ENCODE measurements at regions not wholly inside any gene's neighbourhood (a gene's known extent, or its start where the extent isn't known, plus 50 kb on each side); places are given as distances from the start of the nearest gene placed in this dataset.
"Not testable (repeated sequence)": the region's sequence is repeated elsewhere in the genome, so short reads cannot be mapped to it uniquely, and the experiment has no call there.

- not testable (repeated sequence) for H3K27me3 ChIP-seq (ENCODE audit: control insufficient read depth in 1 of 2, insufficient read depth in 2 of 2, low read length in 2 of 2); H3K27ac ChIP-seq (ENCODE audit: low read length); H3K4me3 ChIP-seq (ENCODE audit: low read length in 2 of 2); H3K36me3 ChIP-seq (ENCODE audit: control insufficient read depth in 2 of 2, insufficient read depth in 2 of 2, low read length in 2 of 2); H3K4me1 ChIP-seq (ENCODE audit: control insufficient read depth, insufficient read depth, low read length); H3K9ac ChIP-seq (ENCODE audit: low read length in 2 of 2); H3K9me3 ChIP-seq (ENCODE audit: control insufficient read depth in 2 of 2, low read length in 2 of 2)
Measured at GRCh38 chr14:84944901-84945300, 585.0 kb upstream of the FLRT2 start.

- no peaks in the 10 kb centered on the region for H3K27me3 ChIP-seq (ENCODE audit: control insufficient read depth in 1 of 2, insufficient read depth in 2 of 2, low read length in 2 of 2)
- H3K4me1 ChIP-seq (ENCODE audit: control insufficient read depth, insufficient read depth, low read length): peaks cover 3% of the 10 kb centered on the region
- H3K9ac ChIP-seq (ENCODE audit: low read length in 2 of 2): no peak overlapping the region
- no peak overlapping the region for H3K27ac ChIP-seq (ENCODE audit: low read length)
- no peaks in the 10 kb centered on the region for H3K36me3 ChIP-seq (ENCODE audit: control insufficient read depth in 2 of 2, insufficient read depth in 2 of 2, low read length in 2 of 2)
- H3K9me3 ChIP-seq (ENCODE audit: control insufficient read depth in 2 of 2, low read length in 2 of 2): no peaks in the 10 kb centered on the region
- no peak overlapping the region for H3K4me3 ChIP-seq (ENCODE audit: low read length in 2 of 2)
Measured at GRCh38 chr14:84959851-84960520, 570.0 kb upstream of the FLRT2 start.

DNA sequence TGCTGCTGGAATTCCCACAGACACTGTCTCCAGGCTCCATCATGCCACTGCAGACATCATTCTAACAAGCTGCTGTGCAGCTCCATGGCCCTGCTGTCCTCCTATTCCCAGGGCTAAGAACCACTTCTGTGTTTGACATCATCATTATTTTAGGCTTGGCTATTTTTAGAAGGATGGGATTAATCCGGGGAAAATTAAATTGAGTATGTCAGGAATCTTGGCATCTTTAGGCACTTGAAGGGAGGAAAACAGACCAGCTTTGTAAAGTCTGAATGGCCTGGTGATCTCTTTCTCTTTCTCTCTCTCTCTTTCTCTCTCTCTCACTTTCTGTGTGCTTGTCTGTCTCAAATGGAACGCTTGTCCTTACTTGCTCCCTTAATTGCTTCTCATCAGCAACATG, 568.3 kb upstream of the FLRT2 start:
- no peaks in the 10 kb centered on the region for H3K9me3 ChIP-seq (ENCODE audit: control insufficient read depth in 2 of 2, low read length in 2 of 2)
- H3K4me1 ChIP-seq (ENCODE audit: control insufficient read depth, insufficient read depth, low read length): peaks cover 3% of the 10 kb centered on the region
- H3K9ac ChIP-seq (ENCODE audit: low read length in 2 of 2): no peak overlapping the region
- H3K4me3 ChIP-seq (ENCODE audit: low read length in 2 of 2): no peak overlapping the region
- H3K27ac ChIP-seq (ENCODE audit: low read length): no peak overlapping the region
- no peaks in the 10 kb centered on the region for H3K36me3 ChIP-seq (ENCODE audit: control insufficient read depth in 2 of 2, insufficient read depth in 2 of 2, low read length in 2 of 2)
- no peaks in the 10 kb centered on the region for H3K27me3 ChIP-seq (ENCODE audit: control insufficient read depth in 1 of 2, insufficient read depth in 2 of 2, low read length in 2 of 2)

DNA sequence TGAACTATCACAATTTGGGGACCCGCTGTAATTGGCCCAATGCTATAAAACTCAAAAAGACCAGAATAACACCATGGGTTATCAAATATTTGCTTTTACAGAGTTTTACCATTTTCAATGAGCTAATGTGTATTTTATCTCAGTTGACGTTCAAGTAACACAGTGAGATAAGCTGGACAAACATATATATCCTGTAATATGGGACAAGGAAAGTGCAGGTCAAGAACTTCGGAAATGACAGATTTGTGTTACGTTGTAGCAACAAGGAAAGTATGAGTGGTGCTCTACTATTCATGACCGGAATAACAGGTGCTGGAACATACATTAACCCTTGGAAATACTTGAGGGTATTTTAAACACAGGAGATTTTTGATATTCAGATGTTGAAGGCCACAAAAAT, 566.4 kb upstream of the FLRT2 start:
- H3K36me3 ChIP-seq (ENCODE audit: control insufficient read depth in 2 of 2, insufficient read depth in 2 of 2, low read length in 2 of 2): no peaks in the 10 kb centered on the region
- no peaks in the 10 kb centered on the region for H3K9me3 ChIP-seq (ENCODE audit: control insufficient read depth in 2 of 2, low read length in 2 of 2)
- H3K9ac ChIP-seq (ENCODE audit: low read length in 2 of 2): no peak overlapping the region
- peaks cover 3% of the 10 kb centered on the region for H3K4me1 ChIP-seq (ENCODE audit: control insufficient read depth, insufficient read depth, low read length)
- H3K27ac ChIP-seq (ENCODE audit: low read length): no peak overlapping the region
- no peak overlapping the region for H3K4me3 ChIP-seq (ENCODE audit: low read length in 2 of 2)
- no peaks in the 10 kb centered on the region for H3K27me3 ChIP-seq (ENCODE audit: control insufficient read depth in 1 of 2, insufficient read depth in 2 of 2, low read length in 2 of 2)

DNA sequence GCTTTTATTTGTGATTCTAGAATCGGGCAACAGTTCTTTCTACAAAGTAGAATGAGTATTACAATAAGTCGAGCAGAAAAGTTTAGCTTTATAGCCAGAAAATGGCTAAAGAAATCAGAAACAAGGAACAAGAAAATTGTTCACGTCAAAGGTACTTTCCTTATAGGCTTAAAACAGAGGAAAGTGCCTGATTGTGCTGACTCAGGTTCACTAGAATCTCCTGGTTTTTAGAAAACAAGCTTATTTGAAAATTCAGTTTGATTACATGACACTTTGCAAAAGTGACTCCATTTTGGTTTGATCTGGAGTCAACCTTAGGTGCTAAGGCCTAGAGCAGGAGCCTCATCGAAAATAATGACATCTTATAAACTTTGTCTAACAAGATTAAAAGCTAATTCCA, 564.7 kb upstream of the FLRT2 start:
- Histone ChIP-seq H3K27me3 (ENCODE audit: control insufficient read depth in 1 of 2, insufficient read depth in 2 of 2, low read length in 2 of 2) (no peaks in the 10 kb centered on the region), H3K4me3 (ENCODE audit: low read length in 2 of 2) (no peak overlapping the region), H3K4me1 (ENCODE audit: control insufficient read depth, insufficient read depth, low read length) (peaks cover 3% of the 10 kb centered on the region), H3K36me3 (ENCODE audit: control insufficient read depth in 2 of 2, insufficient read depth in 2 of 2, low read length in 2 of 2) (no peaks in the 10 kb centered on the region), H3K27ac (ENCODE audit: low read length) (no peak overlapping the region), H3K9me3 (ENCODE audit: control insufficient read depth in 2 of 2, low read length in 2 of 2) (no peaks in the 10 kb centered on the region), H3K9ac (ENCODE audit: low read length in 2 of 2) (no peak overlapping the region)

GRCh38 chr14:84969501-84969900, 560.4 kb upstream of the FLRT2 start:
- Histone ChIP-seq H3K36me3 (ENCODE audit: control insufficient read depth in 2 of 2, insufficient read depth in 2 of 2, low read length in 2 of 2) (no peaks in the 10 kb centered on the region), H3K27ac (ENCODE audit: low read length) (no peak overlapping the region), H3K4me3 (ENCODE audit: low read length in 2 of 2) (no peak overlapping the region), H3K9me3 (ENCODE audit: control insufficient read depth in 2 of 2, low read length in 2 of 2) (no peaks in the 10 kb centered on the region), H3K27me3 (ENCODE audit: control insufficient read depth in 1 of 2, insufficient read depth in 2 of 2, low read length in 2 of 2) (no peaks in the 10 kb centered on the region), H3K9ac (ENCODE audit: low read length in 2 of 2) (no peak overlapping the region), H3K4me1 (ENCODE audit: control insufficient read depth, insufficient read depth, low read length) (no peaks in the 10 kb centered on the region)

DNA sequence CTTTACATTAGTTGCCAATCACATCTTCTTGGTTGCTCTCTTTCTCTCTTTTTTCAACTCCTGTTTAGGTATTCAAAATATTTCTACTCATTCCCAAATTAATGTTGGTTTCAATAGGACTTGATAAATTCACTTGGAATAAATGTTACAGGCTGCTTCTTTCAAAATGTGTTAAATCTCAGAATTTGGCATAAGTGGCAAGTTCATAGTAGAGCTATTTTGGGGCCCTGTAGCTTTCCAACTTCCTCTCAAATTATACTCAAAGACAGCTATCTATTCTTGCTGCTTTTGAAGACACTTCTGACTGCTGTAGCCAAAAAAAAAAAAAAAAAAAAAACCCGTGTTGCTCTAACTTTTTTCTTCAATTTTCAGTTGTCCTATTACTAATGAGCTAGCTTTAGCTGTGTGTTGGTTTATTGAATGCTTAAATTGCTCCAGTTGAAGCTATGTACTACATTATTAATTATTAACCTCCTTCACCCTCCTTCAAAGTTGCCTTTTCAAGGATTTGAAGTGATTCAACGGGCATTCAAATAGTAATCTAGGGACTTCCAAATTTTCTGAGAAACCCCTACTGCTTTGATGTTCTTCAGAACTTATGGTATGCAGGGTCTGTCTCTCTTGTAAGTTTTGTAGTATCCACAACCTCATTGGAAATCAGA, 554.6 kb upstream of the FLRT2 start:
- Histone ChIP-seq H3K4me3 (ENCODE audit: low read length in 2 of 2) (no peak overlapping the region), H3K9ac (ENCODE audit: low read length in 2 of 2) (no peak overlapping the region), H3K36me3 (ENCODE audit: control insufficient read depth in 2 of 2, insufficient read depth in 2 of 2, low read length in 2 of 2) (no peaks in the 10 kb centered on the region), H3K4me1 (ENCODE audit: control insufficient read depth, insufficient read depth, low read length) (no peaks in the 10 kb centered on the region), H3K9me3 (ENCODE audit: control insufficient read depth in 2 of 2, low read length in 2 of 2) (no peaks in the 10 kb centered on the region), H3K27me3 (ENCODE audit: control insufficient read depth in 1 of 2, insufficient read depth in 2 of 2, low read length in 2 of 2) (no peaks in the 10 kb centered on the region), H3K27ac (ENCODE audit: low read length) (no peak overlapping the region)

DNA sequence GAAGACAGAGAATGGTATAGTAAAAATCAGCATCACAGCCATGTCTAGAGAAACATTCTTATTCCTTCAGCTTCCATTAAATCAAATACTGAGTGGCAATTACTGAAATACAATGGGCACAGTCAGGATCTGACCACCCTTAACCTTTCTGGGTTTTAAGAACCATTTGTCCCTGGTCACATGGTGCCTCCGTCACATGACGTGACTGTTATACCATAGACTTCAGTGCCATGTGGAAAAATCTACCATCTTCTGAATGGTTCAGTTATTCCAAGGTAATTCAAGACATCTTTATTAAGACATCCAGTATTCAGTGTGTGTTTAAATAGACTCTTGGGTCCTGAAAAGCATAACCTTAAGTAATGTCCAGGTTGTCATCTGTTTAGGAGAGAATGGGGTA, 553.1 kb upstream of the FLRT2 start:
- H3K36me3 ChIP-seq (ENCODE audit: control insufficient read depth in 2 of 2, insufficient read depth in 2 of 2, low read length in 2 of 2): no peaks in the 10 kb centered on the region
- H3K27me3 ChIP-seq (ENCODE audit: control insufficient read depth in 1 of 2, insufficient read depth in 2 of 2, low read length in 2 of 2): no peaks in the 10 kb centered on the region
- H3K9me3 ChIP-seq (ENCODE audit: control insufficient read depth in 2 of 2, low read length in 2 of 2): no peaks in the 10 kb centered on the region
- no peaks in the 10 kb centered on the region for H3K4me1 ChIP-seq (ENCODE audit: control insufficient read depth, insufficient read depth, low read length)
- no peak overlapping the region for H3K27ac ChIP-seq (ENCODE audit: low read length)
- no peak overlapping the region for H3K9ac ChIP-seq (ENCODE audit: low read length in 2 of 2)
- H3K4me3 ChIP-seq (ENCODE audit: low read length in 2 of 2): no peak overlapping the region

DNA sequence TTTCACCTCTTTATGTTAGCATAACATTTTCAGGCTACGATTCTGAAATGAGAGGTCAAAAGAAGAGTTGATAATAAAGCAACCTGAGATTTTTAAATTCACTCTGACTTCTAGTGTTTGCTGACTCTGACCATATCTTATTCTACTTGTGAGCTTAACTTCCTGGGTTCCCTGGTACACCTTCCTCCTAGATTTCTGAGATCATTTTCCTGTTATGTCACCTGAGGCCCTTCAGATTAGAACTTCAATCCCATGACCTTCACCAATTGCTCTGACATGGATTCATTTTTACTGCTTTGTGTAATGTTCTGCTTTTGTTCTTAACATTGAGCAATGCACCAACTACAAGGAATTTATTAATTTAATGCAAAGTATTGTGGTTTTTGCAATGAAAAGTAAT, 542.9 kb upstream of the FLRT2 start:
- no peaks in the 10 kb centered on the region for H3K27me3 ChIP-seq (ENCODE audit: control insufficient read depth in 1 of 2, insufficient read depth in 2 of 2, low read length in 2 of 2)
- no peaks in the 10 kb centered on the region for H3K4me1 ChIP-seq (ENCODE audit: control insufficient read depth, insufficient read depth, low read length)
- H3K36me3 ChIP-seq (ENCODE audit: control insufficient read depth in 2 of 2, insufficient read depth in 2 of 2, low read length in 2 of 2): no peaks in the 10 kb centered on the region
- no peak overlapping the region for H3K4me3 ChIP-seq (ENCODE audit: low read length in 2 of 2)
- H3K9me3 ChIP-seq (ENCODE audit: control insufficient read depth in 2 of 2, low read length in 2 of 2): no peaks in the 10 kb centered on the region
- H3K27ac ChIP-seq (ENCODE audit: low read length): no peak overlapping the region
- H3K9ac ChIP-seq (ENCODE audit: low read length in 2 of 2): no peak overlapping the region

DNA sequence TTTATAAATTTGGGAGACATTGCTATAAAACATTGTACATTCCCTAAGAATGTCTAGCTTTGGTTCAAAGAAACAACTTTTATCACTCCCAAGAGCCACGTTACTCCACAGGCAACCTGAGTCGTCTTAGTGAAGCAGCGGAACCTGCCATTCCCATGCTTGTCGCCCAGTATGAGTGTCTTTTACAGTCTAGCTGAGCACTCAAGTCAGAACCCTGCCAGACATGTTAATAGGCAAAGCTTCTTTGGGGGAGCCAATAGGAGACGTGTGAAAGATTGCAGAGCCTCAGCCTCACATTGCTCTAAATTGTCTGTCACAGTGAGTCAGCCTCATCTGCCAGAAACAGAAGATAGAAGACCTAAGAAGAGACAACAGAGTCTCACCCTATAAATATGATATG, 541.6 kb upstream of the FLRT2 start:
- no peak overlapping the region for H3K27ac ChIP-seq (ENCODE audit: low read length)
- H3K36me3 ChIP-seq (ENCODE audit: control insufficient read depth in 2 of 2, insufficient read depth in 2 of 2, low read length in 2 of 2): no peaks in the 10 kb centered on the region
- no peak overlapping the region for H3K4me3 ChIP-seq (ENCODE audit: low read length in 2 of 2)
- H3K27me3 ChIP-seq (ENCODE audit: control insufficient read depth in 1 of 2, insufficient read depth in 2 of 2, low read length in 2 of 2): no peaks in the 10 kb centered on the region
- H3K9ac ChIP-seq (ENCODE audit: low read length in 2 of 2): no peak overlapping the region
- H3K9me3 ChIP-seq (ENCODE audit: control insufficient read depth in 2 of 2, low read length in 2 of 2): no peaks in the 10 kb centered on the region
- no peaks in the 10 kb centered on the region for H3K4me1 ChIP-seq (ENCODE audit: control insufficient read depth, insufficient read depth, low read length)

DNA sequence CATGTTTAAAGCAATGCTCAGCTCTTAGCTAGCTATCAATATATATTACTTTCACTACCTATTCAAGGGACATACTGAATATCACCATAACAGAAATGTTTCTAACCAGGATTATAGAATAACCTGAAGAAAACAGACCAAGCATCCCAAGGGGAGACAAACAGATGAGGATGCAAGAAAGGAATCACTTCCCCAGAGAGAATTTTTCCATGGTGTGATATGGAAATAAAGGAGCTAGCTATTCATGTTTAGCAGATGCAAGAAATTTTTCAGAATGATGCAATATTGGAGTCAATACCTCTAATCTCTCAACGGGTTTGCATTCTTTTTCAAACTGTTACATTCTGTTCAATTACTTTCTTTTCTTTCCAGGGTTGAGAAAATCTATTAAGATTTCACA, 538.9 kb upstream of the FLRT2 start:
- Histone ChIP-seq H3K4me3 (ENCODE audit: low read length in 2 of 2) (no peak overlapping the region), H3K9ac (ENCODE audit: low read length in 2 of 2) (no peak overlapping the region), H3K27ac (ENCODE audit: low read length) (no peak overlapping the region), H3K36me3 (ENCODE audit: control insufficient read depth in 2 of 2, insufficient read depth in 2 of 2, low read length in 2 of 2) (no peaks in the 10 kb centered on the region), H3K27me3 (ENCODE audit: control insufficient read depth in 1 of 2, insufficient read depth in 2 of 2, low read length in 2 of 2) (no peaks in the 10 kb centered on the region), H3K9me3 (ENCODE audit: control insufficient read depth in 2 of 2, low read length in 2 of 2) (no peaks in the 10 kb centered on the region), H3K4me1 (ENCODE audit: control insufficient read depth, insufficient read depth, low read length) (no peaks in the 10 kb centered on the region)
